ENCODE measurements at regions not wholly inside any gene's neighbourhood (a gene's known extent, or its start where the extent isn't known, plus 50 kb on each side); places are given as distances from the start of the nearest gene placed in this dataset.
"Not testable (repeated sequence)": the region's sequence is repeated elsewhere in the genome, so short reads cannot be mapped to it uniquely, and the experiment has no call there.

DNA sequence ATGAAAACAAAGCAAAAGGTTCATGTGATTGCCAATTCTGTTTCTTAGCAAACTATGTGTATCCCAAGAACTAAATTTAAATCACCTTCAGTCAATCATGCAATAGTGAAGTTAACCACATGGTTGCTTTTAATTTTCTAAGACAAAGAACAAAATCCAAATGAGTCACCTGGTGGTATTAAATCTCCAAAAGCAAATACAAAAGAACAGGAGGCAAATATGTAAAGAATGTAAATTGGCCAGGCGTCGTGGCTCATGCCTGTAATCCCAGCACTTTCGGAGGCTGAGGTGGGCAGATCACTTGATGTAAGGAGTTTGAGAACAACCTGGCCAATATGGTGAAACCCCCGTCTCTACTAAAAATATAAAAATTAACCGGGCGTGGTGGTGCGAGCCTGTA, 54.2 kb upstream of the PIK3R4 start:
- no peak for DNase-seq (ENCODE audit: low read depth)

DNA sequence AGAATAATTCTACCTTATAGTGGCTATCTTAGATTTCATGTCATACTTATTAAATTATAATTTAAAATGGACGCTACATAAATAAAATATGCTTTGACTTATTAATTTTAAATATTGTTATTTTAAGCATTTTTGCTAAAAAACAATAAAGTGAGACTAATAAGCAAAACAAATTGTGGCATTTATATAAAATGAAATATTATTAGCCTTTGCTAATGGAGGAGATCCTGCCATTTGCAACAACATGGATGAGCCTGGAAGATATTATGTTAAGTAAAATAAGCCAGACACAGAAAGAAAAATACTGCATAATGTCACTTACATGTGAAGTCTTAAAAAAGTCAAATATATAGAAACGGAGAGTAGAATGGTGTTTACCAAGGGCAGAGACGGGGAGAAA, 54.8 kb upstream of the PIK3R4 start:
- DNase-seq (ENCODE audit: low read depth) = no peak

DNA sequence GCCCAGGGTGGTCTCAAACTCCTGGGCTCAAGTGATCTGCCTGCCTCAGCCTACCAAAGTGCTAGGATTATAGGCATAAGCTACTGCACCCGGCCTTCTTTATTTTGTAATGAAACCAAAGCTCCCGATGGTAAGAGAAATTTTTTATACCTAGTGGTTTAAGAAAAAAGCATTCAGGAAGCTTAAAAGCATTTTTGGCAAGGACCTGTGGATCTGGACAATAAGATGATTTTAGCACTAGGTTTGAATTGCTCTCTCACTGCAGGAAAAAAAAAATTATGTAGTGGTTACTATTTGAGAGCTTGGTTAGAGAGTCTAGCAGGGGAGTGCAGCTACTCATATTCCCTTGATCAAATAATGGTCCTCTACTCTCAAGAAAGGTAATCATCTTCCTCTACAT, 64.9 kb upstream of the PIK3R4 start:
- no peak for DNase-seq (ENCODE audit: low read depth)

DNA sequence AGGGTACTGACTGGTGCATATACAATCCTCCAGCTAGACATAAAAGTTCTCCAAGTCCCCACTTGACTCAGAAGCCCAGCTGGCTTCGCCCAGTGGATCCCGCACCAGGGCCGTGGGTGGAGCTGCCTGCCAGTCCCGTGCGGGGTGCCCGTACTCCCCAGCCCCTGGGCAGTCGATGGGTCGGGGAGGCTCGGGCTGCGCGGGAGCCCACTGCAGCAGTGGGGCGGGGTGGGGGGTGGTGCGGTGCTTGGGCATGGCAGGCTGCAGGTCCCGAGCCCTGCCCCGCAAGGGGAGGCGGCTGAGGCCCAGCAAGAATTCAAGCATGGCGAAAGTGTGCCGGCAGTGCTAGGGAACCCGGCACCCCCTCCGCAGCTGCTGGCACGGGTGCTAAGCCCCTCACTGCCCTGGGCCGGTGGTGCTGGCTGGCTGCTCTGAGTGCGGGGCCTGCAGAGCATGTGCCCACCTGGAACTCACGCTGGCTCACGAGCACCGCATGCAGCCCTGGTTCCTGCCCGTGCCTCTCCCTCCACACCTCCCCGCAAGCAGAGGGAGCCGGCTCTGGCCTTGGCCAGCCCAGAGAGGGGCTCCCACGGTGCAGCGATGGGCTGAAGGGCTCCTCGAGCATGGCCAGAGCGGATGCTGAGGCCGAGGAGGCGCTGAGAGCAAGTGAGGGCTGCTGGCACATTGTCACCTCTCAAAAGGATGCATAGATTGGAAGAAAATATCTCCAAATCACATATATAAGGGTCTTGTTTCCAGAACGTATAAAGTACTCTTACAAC, 68.3 kb upstream of the PIK3R4 start:
- DNase-seq (ENCODE audit: low read depth) = no peak

DNA sequence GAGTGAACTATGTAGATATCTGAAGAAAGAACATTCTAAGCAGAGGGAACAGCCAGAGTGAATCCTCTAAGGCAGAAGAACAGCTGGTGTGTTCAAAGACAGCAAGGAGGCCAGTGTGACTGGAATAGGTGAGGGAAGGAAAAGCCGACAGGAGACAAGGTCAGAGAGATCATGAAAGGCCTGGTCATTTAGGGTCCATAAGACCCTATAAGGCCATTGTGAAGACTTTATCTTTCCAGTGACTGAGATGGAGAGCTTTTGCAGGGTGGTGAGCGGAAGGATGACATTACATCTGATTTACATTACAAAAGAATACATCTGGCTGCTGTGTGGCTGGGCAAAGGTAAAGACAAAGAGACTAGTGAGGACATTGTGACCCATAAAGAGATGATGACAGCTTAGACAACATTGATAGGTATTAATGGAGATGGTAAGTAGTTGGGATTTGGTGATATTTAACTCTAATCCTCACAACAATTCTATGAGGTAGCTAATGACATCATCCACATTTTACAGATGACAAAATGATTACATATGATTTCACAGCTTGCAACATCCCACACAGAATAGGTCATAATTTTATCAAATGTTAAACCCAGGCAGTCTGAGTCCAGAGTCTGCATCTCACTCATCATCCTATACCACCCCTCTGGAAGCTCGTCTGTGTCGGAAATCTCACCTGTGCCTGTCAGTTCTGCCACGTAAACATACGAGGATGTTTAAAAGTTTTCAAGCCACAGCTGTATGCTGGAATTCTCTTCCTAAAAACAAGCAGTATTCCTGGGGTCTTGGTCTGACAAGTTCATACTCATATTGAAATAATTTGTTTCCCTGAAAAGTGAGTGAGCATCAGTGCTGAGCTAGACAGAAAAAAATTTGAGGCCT, 70.2 kb upstream of the PIK3R4 start:
- DNase-seq (ENCODE audit: low read depth) = no peak

DNA sequence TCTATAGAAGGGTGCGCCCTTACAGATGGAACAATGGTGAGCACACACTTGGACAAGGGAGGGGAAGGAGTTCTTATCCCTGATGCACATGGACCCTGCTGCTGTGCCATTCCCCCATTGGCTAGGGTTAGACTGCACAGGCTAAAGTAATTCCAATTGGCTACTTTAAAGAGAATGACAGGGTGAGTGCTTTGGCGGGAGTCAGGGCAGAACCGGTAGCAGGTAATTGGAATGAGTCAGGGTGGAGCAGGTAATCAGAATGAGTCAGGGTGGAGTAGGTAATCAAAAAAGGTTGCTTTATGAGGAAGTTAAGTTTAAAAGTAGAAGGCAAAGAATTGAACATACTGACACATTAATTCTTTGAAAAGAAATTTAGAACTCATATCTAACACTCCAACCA, 71.4 kb upstream of the PIK3R4 start:
- not testable (repeated sequence) for DNase-seq (ENCODE audit: low read depth)

DNA sequence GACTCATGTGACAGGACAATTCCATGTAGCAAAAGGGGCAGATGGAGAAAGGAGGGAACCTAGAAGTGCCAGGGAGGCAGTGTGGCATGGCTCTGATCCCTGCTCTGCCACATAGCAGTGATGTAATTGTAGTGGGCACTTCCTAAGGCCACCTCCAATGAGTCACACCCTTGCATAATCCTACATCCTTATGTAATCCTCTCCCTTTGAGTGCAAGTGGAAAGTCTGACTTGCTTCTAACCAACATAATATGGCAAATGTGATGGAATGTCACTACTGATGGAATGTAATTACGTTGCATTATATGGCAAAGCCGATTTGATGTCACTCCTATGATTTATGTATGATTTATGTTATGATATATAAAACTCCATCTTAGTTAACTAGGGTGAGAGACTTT, 72.9 kb upstream of the ATP2C1 start:
- peak; percentile 53 for DNase-seq (ENCODE audit: low read depth)

DNA sequence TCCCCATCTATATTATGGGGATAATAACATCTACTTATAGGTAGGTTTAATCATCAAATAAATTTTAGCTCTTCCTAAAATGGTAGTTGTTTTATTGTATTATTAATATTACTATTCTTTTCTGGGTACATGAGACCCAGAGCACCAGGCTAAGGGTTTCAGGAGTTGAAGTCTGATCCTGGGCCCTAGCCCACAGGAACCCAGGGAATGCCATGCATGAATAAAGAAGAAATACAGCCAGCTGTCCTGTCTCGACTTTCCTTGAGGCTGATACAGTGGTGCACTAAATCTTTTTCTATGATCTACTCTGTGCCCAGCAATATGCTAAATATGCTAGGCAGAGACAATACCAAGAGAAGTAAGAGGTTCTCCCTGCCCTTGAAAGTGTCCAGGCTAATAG, 72.1 kb upstream of the ATP2C1 start:
- DNase-seq (ENCODE audit: low read depth) = no peak

DNA sequence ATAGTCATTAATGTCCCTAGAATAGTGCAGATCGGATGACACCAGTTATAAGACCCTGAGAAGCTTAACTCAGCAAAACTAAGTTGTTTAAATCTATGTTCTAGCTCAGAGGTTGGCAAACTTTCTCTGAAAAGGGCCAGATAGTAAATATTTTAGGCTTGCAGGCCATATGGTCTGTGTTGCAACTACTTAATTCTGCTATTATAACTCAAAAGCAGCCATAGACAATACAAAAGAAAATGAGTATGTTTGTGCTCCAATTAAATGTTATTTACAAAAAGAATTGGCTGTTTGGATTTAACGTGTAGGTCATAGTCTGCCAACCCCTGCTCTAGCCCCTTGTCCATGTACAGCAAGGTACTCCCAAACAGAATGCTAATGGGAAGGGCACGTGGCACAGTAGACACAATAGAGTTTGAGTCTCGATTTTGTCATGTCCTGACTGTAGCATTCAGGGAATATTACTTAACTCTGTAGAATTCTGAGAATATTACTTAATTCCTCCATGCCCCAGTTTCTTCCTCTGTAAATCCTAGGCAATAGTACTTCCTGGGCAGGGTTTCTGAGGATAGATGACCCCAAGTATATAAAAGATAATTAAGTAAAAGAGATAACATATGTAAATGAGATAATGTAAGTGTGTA, 70.5 kb upstream of the ATP2C1 start:
- DNase-seq (ENCODE audit: low read depth) = no peak

DNA sequence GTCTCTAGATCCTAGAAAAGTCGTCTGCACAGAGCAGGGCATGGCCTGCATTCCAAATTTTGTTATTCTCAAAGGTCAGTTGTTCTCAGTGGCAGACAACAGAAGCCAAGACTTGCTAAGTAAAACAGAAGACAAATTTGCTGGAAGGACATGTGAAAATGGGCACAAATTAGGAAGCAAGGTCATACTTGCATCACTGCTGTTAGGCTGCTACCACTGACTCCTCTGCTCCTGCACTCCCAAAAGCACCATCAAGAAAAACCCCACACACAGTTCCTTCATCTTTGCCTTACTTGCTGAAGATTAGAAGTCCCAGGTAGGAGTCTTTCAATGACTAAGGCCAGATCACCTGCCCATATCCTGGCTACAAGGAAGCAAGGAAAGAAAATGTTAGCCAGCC, 69.9 kb upstream of the ATP2C1 start:
- no peak for DNase-seq (ENCODE audit: low read depth)

DNA sequence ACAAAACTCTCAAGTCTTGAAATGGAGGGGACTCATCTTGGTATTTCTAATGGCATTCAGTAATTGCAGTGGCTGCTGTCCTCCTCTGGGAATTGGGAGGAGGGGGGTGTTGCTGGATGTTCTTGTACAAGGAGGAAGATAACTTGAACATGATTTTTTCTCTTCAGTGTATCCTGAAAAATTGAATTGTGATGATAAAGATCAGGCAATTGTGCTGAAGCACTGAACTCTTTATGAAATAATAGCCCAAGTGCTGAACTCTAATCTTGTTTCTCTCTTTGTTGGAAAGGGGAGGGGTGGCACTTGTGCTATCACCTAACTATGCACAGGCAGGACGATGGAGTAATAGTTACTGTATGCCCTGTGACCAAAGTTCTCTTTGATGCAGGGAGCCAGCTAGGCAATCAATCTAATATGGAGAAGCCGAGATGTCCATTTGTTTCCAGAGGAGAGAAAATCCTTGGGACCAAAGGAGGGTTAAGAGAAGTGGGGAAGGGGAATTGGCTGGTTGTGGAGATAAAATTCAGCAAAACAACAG, 68.1 kb upstream of the ATP2C1 start:
- DNase-seq (ENCODE audit: low read depth) = no peak

DNA sequence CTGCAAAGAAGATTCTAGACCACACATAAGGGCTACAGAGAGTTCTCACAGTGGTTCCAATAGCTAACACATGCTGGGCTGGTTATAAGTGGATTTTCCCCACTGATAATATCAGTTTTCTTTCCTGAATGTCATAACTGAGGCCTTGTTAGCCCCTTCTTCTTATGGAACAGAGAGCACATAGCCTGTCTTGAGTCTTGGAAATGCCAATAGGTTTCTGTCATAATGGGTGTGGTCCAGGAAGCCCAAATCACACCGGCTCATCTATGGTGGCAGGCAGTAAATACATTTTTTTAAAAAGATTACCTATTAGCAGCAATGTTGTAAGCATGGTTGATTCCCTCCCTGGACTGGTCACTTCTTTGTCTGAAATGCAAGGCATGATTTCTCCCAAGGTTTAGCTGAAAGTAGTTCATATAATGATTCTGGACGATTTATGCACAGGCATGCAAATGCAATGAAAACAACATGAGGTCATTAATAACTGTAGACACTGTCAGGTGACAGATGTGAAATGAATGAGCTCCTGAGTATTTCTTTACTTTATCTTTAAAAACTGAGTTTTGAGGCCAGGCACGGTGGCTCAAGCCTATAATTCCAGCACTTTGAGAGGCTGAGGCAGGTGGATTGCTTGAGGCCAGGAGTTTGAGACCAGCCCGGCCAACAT, 67.2 kb upstream of the ATP2C1 start:
- no peak for DNase-seq (ENCODE audit: low read depth)

DNA sequence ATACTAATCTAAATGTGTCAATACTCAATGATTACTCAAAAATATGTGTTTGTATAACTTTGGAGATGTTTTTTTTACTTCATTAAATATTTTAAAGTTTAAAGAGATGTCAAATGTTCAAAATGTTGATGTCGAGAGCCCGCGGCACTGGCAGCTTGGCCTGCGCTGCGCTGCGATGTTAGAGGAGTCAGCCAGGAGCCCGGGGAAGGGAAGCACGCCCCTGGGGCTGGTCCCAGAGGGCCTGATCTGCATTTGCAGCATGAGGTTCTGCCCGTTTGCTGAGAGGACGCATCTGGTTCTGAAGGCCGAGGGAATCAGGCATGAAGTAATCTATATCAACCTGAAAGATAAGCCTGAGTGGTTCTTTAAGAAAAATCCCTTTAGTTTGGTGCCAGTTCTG, 66.4 kb upstream of the ATP2C1 start:
- DNase-seq (ENCODE audit: low read depth) = no peak

DNA sequence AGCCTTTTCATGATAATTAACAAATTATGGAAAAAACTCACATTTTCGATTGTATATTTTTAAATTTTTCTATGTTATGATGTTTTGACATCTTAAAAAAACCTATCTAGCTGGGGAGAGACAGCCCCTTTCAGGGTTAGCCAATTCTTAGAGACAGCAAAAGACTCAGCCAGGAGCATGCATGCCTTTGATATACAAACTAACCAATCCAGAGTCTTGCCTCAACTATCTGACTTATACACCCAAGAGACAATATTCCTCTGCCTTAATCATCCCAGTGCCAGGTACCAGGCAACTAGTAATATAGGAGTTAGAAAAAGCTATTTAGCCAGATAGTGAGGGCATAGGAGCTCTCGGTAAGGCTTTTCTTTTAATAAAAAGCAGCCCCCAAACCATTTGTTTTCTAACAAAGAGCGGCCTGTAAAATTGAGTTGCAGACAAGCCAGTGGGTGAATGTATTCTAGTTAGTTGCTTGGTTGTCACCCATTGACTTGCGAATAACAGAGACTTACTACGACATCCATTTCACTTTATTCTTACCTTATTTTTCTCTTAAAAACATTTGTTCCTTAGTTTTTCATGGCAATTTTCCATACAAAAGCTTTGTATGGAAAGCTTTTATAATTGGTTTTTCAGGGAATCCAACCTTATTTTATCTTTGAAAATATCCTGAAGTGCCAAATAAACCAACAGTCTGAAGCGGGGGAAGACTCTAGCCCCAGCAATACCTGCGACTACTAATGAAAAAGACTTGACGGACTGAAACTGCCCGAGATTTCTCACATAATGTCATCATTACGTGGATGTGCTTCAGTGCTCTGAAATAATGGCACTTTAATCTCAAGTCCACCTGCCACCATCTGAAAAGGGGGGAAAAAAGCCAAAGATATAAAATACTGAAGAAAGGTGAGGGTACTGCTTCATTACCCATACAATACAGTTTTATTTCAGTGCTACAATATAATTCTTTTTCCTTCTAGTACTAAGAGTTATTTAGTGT, 64.6 kb upstream of the ATP2C1 start:
- no peak for DNase-seq (ENCODE audit: low read depth)

DNA sequence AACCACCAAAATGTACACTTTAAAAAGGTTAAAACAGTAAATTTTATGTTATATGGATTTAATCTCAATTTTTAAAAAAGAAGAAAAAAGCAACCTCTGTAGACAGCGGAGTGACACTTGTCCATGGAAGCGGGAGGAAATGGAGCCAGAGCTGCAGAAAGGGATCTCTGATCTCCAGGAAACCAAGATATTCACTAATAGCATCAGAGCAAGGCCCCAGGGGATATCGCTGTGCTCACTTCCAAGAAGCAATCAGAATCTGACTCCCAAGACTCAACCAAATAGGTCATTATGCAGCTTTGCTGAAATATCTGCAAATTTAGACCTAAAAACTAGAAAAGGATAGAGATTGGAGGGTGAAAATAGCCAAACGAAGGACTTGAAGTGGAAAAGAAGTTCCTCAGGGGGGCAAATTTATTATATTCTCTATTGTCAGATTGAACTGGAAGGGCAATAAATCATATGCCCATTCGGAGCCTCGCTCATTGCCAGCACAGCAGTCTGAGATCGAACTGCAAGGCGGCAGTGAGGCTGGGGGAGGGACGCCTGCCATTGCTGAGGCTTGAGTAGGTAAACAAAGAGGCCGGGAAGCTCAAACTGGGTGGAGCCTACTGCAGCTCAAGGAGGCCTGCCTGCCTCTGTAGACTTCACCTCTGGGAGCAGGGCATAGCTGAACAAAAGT, 62.0 kb upstream of the ATP2C1 start:
- no peak for DNase-seq (ENCODE audit: low read depth)

DNA sequence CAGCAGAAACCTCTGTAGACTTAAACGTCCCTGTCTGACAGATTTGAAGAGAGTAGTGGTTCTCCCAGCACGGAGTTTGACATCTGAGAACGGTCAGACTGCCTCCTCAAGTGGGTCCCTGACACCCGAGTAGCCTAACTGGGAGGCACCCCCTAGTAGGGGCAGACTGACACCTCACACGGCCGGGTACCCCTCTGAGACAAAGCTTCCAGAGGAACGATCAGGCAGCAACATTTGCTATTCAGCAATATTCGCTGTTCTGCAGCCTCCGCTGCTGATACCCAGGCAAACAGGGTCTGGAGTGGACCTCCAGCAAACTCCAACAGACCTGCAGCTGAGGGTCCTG, 61.5 kb upstream of the ATP2C1 start:
- not testable (repeated sequence) for DNase-seq (ENCODE audit: low read depth)

DNA sequence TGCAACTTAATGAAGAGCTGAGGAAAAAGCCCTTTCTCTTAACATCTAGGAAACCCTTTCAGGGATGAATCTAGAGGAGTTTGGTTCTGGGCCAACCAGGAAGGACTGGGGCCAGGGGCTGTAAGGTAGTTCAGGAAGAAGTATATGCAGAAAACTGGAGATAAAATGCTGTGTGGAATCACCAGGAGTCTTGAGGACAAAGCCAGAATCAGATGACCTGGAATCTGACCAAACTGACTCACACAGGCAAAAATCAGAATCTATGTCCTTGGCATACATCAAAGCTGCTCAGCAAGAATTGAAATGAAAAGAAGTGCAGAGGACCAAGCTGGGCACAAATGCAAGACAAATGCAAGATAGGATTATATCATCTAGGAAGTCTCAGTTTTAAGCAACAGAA, 59.4 kb upstream of the ATP2C1 start:
- DNase-seq (ENCODE audit: low read depth) = peak; percentile 1

DNA sequence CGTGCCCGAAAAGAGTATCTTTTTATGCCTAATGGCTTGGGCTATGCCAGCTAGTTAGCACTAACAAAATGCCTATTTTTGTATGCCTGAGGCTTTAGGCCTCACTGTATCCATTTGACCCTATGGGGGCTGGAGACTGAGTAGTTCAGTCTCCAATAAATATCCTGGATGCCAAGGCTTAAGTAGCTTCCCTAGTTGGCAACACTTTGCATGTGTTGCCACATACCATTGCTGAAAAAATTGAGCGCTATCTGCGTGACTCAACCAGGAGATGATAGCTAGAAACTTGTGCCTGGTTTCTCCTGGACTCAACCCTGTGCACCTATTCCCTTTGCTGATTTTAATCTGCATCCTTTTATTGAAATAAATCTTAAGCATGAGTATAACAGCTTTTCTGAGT, 58.4 kb upstream of the ATP2C1 start:
- peak; percentile 1 for DNase-seq (ENCODE audit: low read depth)

DNA sequence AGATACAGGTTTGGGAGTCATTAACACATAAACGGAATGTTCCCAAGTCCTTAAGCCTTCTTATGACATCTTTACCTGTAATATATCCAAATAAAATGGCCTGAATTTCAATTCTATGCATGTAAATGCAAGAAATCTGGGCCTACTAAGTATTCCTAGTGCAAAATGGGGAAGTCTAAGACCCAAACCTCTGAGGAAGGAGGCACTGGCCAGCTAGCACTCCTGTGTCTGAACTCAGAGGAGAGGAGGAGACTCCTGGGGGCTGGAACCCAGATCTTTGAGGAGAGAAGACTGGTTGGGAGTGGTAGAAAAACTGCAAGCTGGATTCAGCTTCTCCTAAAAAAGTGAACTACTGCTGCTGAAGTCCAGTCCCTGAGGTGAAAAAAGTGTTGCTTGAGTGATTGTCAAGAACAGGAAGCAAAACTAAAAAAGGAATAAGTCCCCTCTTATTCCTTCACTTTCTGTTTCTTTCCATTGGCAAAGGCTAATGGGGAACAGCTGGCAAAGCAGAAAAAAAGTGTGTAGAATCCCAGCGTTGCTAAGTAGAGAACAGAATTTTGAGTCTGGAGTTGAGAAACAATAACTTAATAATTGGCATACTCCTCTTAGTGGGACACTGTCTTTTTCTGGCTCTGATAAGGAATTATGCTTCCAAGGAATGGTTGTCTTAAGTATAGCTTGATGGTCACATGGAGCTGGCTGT, 54.8 kb upstream of the ATP2C1 start:
- no peak for DNase-seq (ENCODE audit: low read depth)

DNA sequence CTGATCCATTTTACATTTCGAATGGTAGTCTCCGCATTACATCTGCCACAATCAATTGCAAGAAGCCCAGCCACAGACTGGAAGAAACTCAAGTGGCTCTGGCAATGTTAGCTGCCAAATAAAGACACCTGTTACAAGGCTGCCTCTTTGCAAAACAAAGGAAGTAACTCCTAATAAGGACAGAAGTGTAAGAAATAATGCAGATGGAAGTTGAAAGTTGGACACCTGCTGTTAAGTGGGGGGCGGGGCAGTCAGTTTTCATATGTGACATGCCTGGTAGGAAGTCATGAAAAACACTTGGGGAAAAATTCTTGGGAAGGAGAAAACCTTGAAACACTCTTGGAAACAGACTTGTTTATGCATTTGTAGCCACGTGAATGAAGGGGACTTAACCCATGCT, 54.1 kb upstream of the ATP2C1 start:
- DNase-seq (ENCODE audit: low read depth) = no peak

Measured in EH (cell line).